Central memory CD8-positive, alpha-beta T cell (primary cell): ENCODE measurements at regions not wholly inside any gene's neighbourhood (a gene's known extent, or its start where the extent isn't known, plus 50 kb on each side); places are given as distances from the start of the nearest gene placed in this dataset.

Source experiments
- ATAC-seq: fragments of 150-1000 bp; cut with Tn5 transposase; replicated peaks from 2 replicates; pipeline ENCODE4 v1.10.0; 2022; ENCODE audit warnings: mild to moderate bottlenecking, moderate FRiP score, moderate number of reproducible peaks; ENCODE audit not compliant: poor library complexity, severe bottlenecking; ENCODE audit errors: extremely low read depth
- DNase-seq, 2 donors: peaks; one replicate each; pipeline ENCODE4 v3.0.0; 2021; ENCODE audit warnings: low spot score in 2 of 2
- H3K27ac Mint-ChIP-seq: one replicate; pipeline ENCODE4 v1.8.0; 2022; ENCODE audit warnings: low read depth, mild to moderate bottlenecking, moderate library complexity, mixed read lengths
- H3K27me3 Mint-ChIP-seq: one replicate; pipeline ENCODE4 v1.8.0; 2022; ENCODE audit warnings: mixed read lengths
- H3K36me3 Mint-ChIP-seq: one replicate; pipeline ENCODE4 v1.8.0; 2022; ENCODE audit warnings: mild to moderate bottlenecking, moderate library complexity, mixed read lengths; ENCODE audit not compliant: insufficient read depth
- H3K4me1 Mint-ChIP-seq: one replicate; pipeline ENCODE4 v1.8.0; 2022; ENCODE audit warnings: mixed read lengths
- H3K4me3 Mint-ChIP-seq: one replicate; pipeline ENCODE4 v1.8.0; 2022; ENCODE audit warnings: mild to moderate bottlenecking, moderate library complexity, mixed read lengths
- H3K9me3 Mint-ChIP-seq: one replicate; pipeline ENCODE4 v1.8.0; 2022; ENCODE audit warnings: mixed read lengths

- H3K9me3 Mint-ChIP-seq, result peaks cover 6% of the 10 kb centered on the region
- no peaks in the 10 kb centered on the region for H3K27me3 Mint-ChIP-seq
- no peaks in the 10 kb centered on the region for H3K4me1 Mint-ChIP-seq
- no peak overlapping the region for H3K4me3 Mint-ChIP-seq
- ATAC-seq (no peak), DNase-seq (no peak)
- no peak overlapping the region for H3K27ac Mint-ChIP-seq
- no peaks in the 10 kb centered on the region for H3K36me3 Mint-ChIP-seq
These were observed 372.0 kb downstream of the HAPSTR1 start for GRCh38 chr16:9463461-9463860.

GRCh38 chr16:9465161-9465560, 373.7 kb downstream of the HAPSTR1 start:
- Mint-ChIP-seq H3K27ac (no peak overlapping the region), H3K4me1 (no peaks in the 10 kb centered on the region), H3K36me3 (no peaks in the 10 kb centered on the region), H3K27me3 (no peaks in the 10 kb centered on the region), H3K9me3 (peaks cover 6% of the 10 kb centered on the region), H3K4me3 (no peak overlapping the region)
- ATAC-seq, result no peak
- no peak for DNase-seq

- H3K36me3 Mint-ChIP-seq, result peaks cover 2% of the 10 kb centered on the region
- no peaks in the 10 kb centered on the region for H3K4me1 Mint-ChIP-seq
These were observed 378.1 kb downstream of the HAPSTR1 start for GRCh38 chr16:9469512-9469911.

GRCh38 chr16:9476744-9477143, 385.3 kb downstream of the HAPSTR1 start:
- Mint-ChIP-seq H3K36me3 (peaks cover under 1% of the 10 kb centered on the region), H3K9me3 (no peaks in the 10 kb centered on the region), H3K27me3 (no peaks in the 10 kb centered on the region), H3K4me1 (no peaks in the 10 kb centered on the region), H3K4me3 (no peak overlapping the region), H3K27ac (no peak overlapping the region)
- DNase-seq (no peak), ATAC-seq (no peak)

More at GRCh38 chr16:9469512-9469911, 378.1 kb downstream of the HAPSTR1 start:
- no peak for DNase-seq
- H3K27me3 Mint-ChIP-seq, result no peaks in the 10 kb centered on the region
- no peak overlapping the region for H3K4me3 Mint-ChIP-seq
- no peak for ATAC-seq
- H3K9me3 Mint-ChIP-seq, result peaks cover 6% of the 10 kb centered on the region
- no peak overlapping the region for H3K27ac Mint-ChIP-seq

GRCh38 chr16:9479008-9479407, 387.6 kb downstream of the HAPSTR1 start:
- Mint-ChIP-seq H3K4me1 (no peaks in the 10 kb centered on the region), H3K27ac (no peak overlapping the region), H3K36me3 (no peaks in the 10 kb centered on the region), H3K27me3 (no peaks in the 10 kb centered on the region), H3K4me3 (no peak overlapping the region), H3K9me3 (no peaks in the 10 kb centered on the region)
- DNase-seq, result no peak
- ATAC-seq, result no peak

- Mint-ChIP-seq H3K4me3 (no peak overlapping the region), H3K27ac (no peak overlapping the region), H3K27me3 (no peaks in the 10 kb centered on the region), H3K36me3 (no peaks in the 10 kb centered on the region), H3K4me1 (no peaks in the 10 kb centered on the region), H3K9me3 (peaks cover 7% of the 10 kb centered on the region)
- DNase-seq, result no peak
- no peak for ATAC-seq
These were observed 389.1 kb downstream of the HAPSTR1 start for GRCh38 chr16:9480503-9480902.

GRCh38 chr16:9481747-9482730, 390.6 kb downstream of the HAPSTR1 start:
- peaks cover 7% of the 10 kb centered on the region for H3K9me3 Mint-ChIP-seq
- H3K27me3 Mint-ChIP-seq, result no peaks in the 10 kb centered on the region
- DNase-seq (no peak), ATAC-seq (no peak)
- H3K4me1 Mint-ChIP-seq, result no peaks in the 10 kb centered on the region
- no peak overlapping the region for H3K27ac Mint-ChIP-seq
- H3K36me3 Mint-ChIP-seq, result no peaks in the 10 kb centered on the region
- no peak overlapping the region for H3K4me3 Mint-ChIP-seq

- Mint-ChIP-seq H3K4me3 (no peak overlapping the region), H3K27me3 (no peaks in the 10 kb centered on the region), H3K4me1 (no peaks in the 10 kb centered on the region), H3K36me3 (no peaks in the 10 kb centered on the region), H3K9me3 (peaks cover 7% of the 10 kb centered on the region), H3K27ac (no peak overlapping the region)
- DNase-seq (no peak), ATAC-seq (no peak)
These were observed 393.0 kb downstream of the HAPSTR1 start for GRCh38 chr16:9484426-9484825.

- Mint-ChIP-seq H3K27me3 (no peaks in the 10 kb centered on the region), H3K9me3 (peaks cover 7% of the 10 kb centered on the region), H3K36me3 (no peaks in the 10 kb centered on the region), H3K4me3 (no peak overlapping the region), H3K27ac (no peak overlapping the region), H3K4me1 (no peaks in the 10 kb centered on the region)
- ATAC-seq (no peak), DNase-seq (no peak)
These were observed 393.4 kb downstream of the HAPSTR1 start for GRCh38 chr16:9484881-9485280.

GRCh38 chr16:9489835-9490467, 398.5 kb downstream of the HAPSTR1 start:
- H3K36me3 Mint-ChIP-seq, result no peaks in the 10 kb centered on the region
- ATAC-seq (no peak), DNase-seq (no peak)
- no peak overlapping the region for H3K4me3 Mint-ChIP-seq
- no peak overlapping the region for H3K27ac Mint-ChIP-seq
- peaks cover 15% of the 10 kb centered on the region for H3K9me3 Mint-ChIP-seq
- H3K27me3 Mint-ChIP-seq, result no peaks in the 10 kb centered on the region
- H3K4me1 Mint-ChIP-seq, result no peaks in the 10 kb centered on the region

GRCh38 chr16:9495824-9496223, 404.4 kb downstream of the HAPSTR1 start:
- no peaks in the 10 kb centered on the region for H3K36me3 Mint-ChIP-seq
- H3K9me3 Mint-ChIP-seq, result peaks cover 13% of the 10 kb centered on the region
- H3K4me1 Mint-ChIP-seq, result no peaks in the 10 kb centered on the region
- no peak for ATAC-seq
- H3K27ac Mint-ChIP-seq, result no peak overlapping the region
- H3K27me3 Mint-ChIP-seq, result no peaks in the 10 kb centered on the region
- H3K4me3 Mint-ChIP-seq, result no peak overlapping the region
- DNase-seq, result no peak

- H3K4me1 Mint-ChIP-seq, result no peaks in the 10 kb centered on the region
- no peak overlapping the region for H3K4me3 Mint-ChIP-seq
- H3K27me3 Mint-ChIP-seq, result peaks cover 9% of the 10 kb centered on the region
- H3K27ac Mint-ChIP-seq, result no peak overlapping the region
- ATAC-seq (no peak), DNase-seq (no peak)
- peaks cover 5% of the 10 kb centered on the region for H3K9me3 Mint-ChIP-seq
- H3K36me3 Mint-ChIP-seq, result no peaks in the 10 kb centered on the region
These were observed 406.3 kb downstream of the HAPSTR1 start for GRCh38 chr16:9497750-9498149.
